Type B pancreatic cell (in vitro differentiated cells): ENCODE measurements at regions not wholly inside any gene's neighbourhood (a gene's known extent, or its start where the extent isn't known, plus 50 kb on each side); places are given as distances from the start of the nearest gene placed in this dataset.

Source experiments
- DNase-seq: peaks from one replicate; pipeline ENCODE4 v3.0.0; 2021; ENCODE audit warnings: mixed read lengths; ENCODE audit not compliant: unreplicated experiment; ENCODE audit errors: extremely low spot score
- H3K27ac Mint-ChIP-seq: 2 replicates; pipeline ENCODE4 v1.8.0; 2021; ENCODE audit warnings: mild to moderate bottlenecking, mixed read lengths
- H3K27me3 Mint-ChIP-seq: 2 replicates; pipeline ENCODE4 v1.8.0; 2021; ENCODE audit warnings: mixed read lengths
- H3K36me3 Mint-ChIP-seq: 2 replicates; pipeline ENCODE4 v1.8.0; 2021; ENCODE audit warnings: mixed read lengths
- H3K4me1 Mint-ChIP-seq: one replicate; pipeline ENCODE4 v1.8.0; 2021; ENCODE audit warnings: mixed read lengths; ENCODE audit not compliant: unreplicated experiment
- H3K4me3 Mint-ChIP-seq: 2 replicates; pipeline ENCODE4 v1.8.0; 2021; ENCODE audit warnings: mild to moderate bottlenecking, mixed read lengths
- H3K9me3 Mint-ChIP-seq: 2 replicates; pipeline ENCODE4 v1.8.0; 2021; ENCODE audit warnings: mixed read lengths
- TF ChIP-seq, protein P1 (sequence below): fragments of 200-600 bp; sonication (generic); conservative IDR thresholded peaks from 2 replicates; pipeline ENCODE4 v1.5.0; 2021; ENCODE audit warnings: antibody characterized with exemption, mild to moderate bottlenecking

DNA sequence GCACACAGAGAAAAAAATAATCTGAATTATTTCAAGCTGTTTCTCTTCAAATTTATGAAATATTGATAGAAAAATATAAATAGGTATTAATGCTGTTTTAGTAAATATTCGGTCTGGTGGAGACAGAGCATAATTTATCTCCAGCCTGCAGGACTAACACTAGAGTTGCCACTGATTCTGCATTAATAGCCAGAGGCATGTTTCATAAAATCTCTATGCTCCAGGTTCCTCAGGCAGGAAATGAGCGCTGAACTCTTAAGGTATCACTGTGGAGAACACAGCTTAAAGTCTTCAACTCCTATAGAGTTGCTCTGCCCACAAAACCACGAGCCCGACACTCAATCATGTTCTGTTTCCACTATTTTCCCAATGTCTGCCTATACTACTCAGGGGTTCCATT, 470.0 kb upstream of the TMPO start:
- Mint-ChIP-seq H3K27ac (no peak overlapping the region), H3K36me3 (no peaks in the 10 kb centered on the region), H3K9me3 (peaks cover 4% of the 10 kb centered on the region), H3K4me1 (no peaks in the 10 kb centered on the region), H3K27me3 (peaks cover 4% of the 10 kb centered on the region), H3K4me3 (no peak overlapping the region)
- no peak for DNase-seq
- TF ChIP-seq, protein P1, sequence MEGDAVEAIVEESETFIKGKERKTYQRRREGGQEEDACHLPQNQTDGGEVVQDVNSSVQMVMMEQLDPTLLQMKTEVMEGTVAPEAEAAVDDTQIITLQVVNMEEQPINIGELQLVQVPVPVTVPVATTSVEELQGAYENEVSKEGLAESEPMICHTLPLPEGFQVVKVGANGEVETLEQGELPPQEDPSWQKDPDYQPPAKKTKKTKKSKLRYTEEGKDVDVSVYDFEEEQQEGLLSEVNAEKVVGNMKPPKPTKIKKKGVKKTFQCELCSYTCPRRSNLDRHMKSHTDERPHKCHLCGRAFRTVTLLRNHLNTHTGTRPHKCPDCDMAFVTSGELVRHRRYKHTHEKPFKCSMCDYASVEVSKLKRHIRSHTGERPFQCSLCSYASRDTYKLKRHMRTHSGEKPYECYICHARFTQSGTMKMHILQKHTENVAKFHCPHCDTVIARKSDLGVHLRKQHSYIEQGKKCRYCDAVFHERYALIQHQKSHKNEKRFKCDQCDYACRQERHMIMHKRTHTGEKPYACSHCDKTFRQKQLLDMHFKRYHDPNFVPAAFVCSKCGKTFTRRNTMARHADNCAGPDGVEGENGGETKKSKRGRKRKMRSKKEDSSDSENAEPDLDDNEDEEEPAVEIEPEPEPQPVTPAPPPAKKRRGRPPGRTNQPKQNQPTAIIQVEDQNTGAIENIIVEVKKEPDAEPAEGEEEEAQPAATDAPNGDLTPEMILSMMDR = no peak

DNA sequence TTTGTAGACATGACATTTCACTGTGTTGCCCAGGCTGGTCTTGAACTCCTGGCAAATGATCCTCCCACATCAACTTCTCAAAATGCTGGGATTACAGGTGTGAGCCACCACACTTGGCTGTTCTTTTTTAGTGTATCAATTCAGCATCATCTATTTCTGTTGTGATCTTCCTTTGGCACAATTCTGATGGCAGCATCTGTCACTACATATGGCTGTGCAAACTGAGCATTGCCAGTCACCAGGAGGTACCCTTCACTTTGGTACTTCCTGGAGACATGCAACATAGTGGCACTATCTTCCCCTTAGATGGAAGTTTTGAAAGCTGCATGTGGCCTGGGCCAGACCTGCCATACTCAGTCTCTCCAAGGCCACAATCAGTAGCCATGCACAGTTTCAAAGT, 467.1 kb upstream of the TMPO start:
- Mint-ChIP-seq H3K4me3 (no peak overlapping the region), H3K27ac (no peak overlapping the region), H3K4me1 (no peaks in the 10 kb centered on the region)

DNA sequence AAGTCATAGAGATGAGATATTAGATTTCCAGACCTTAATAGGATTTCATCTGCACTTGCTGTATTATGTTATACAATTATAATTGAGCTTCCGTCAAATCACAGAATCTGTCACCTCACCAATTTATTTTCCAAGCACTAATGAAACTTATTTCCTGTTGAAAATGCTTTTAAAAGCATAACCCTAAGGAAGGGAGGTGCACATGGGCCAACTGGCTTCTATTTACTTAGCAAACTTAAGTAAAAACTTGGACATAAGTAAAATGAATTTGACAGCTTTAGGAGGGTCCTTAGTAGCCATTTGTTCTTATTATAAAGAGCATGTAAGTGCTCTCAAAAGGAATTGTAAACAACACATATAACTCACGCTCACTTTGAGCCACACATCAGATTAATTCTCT, 462.2 kb upstream of the TMPO start:
- Mint-ChIP-seq H3K27me3 (peaks cover 4% of the 10 kb centered on the region), H3K9me3 (peaks cover 4% of the 10 kb centered on the region), H3K4me3 (no peak overlapping the region), H3K4me1 (no peaks in the 10 kb centered on the region), H3K36me3 (no peaks in the 10 kb centered on the region), H3K27ac (no peak overlapping the region)
- TF ChIP-seq, protein P1 = no peak
- DNase-seq = no peak

More for the DNA sequence above, 467.1 kb upstream of the TMPO start:
- Mint-ChIP-seq H3K36me3 (no peaks in the 10 kb centered on the region), H3K27me3 (peaks cover 4% of the 10 kb centered on the region), H3K9me3 (peaks cover 4% of the 10 kb centered on the region)
- DNase-seq = no peak
- TF ChIP-seq, protein P1 = no peak

DNA sequence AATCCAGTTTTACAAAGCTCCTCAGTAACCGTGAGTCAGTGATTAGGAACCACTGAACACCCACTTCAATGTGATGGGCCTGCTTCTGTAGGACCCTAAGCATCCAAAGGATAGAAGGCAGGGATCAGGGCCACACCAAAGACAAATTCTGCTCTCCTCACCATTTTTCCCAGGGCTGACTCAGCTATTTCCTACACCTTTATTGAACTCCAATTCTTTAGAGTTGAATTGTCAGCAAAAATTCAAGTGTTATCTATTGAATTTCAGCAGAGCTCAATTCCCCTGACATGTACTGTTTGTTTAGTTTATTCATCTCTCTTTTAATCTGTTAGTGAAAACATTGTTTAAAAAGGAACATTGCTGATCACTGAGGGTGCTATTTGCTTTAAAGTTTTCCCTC, 457.7 kb upstream of the TMPO start:
- H3K27ac Mint-ChIP-seq = no peak overlapping the region
- no peak overlapping the region for H3K4me3 Mint-ChIP-seq
- no peaks in the 10 kb centered on the region for H3K36me3 Mint-ChIP-seq
- TF ChIP-seq, protein P1 = no peak
- no peaks in the 10 kb centered on the region for H3K4me1 Mint-ChIP-seq
- DNase-seq = no peak
- no peaks in the 10 kb centered on the region for H3K9me3 Mint-ChIP-seq
- H3K27me3 Mint-ChIP-seq = peaks cover 5% of the 10 kb centered on the region

DNA sequence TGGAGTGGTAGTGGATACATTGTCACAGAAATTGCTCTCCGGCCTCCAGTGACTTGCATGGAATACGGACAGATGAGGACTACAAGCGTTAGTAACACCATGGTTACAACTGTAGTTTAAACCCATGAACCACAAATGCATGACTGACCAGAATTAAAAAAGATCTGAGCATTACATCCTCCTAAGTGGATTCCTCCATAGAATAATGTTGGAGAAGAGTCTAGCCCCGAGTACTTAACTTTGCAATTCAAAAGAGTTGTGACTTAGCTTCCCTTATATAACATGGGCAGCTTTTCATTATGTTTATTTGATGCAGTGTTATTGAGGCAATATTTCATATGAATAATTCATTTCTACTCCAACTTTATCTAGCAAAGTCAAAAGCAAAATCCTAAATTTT, 457.2 kb upstream of the TMPO start:
- Mint-ChIP-seq H3K4me1 (no peaks in the 10 kb centered on the region), H3K4me3 (no peak overlapping the region), H3K27me3 (peaks cover 5% of the 10 kb centered on the region), H3K36me3 (no peaks in the 10 kb centered on the region), H3K27ac (no peak overlapping the region), H3K9me3 (no peaks in the 10 kb centered on the region)
- DNase-seq = no peak
- TF ChIP-seq, protein P1 = no peak

DNA sequence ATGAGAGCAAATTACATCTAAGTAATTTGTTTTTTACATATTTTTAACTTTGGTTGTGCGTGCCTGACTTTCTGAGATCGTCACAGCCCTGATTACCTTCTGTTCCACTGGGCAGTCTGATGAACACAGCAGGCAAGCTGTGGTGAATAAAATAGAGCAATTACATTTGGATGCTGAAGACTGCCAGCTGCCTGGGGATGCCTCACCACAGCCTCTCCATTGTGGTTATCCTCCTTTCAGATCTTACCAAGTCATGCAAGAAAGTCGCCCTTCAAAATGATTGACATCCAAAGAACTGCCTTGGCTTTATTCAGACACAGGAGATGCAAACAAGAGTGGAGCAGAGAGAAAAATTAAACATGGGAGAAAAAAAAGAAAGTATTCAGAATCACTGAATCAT, 456.6 kb upstream of the TMPO start:
- Mint-ChIP-seq H3K27me3 (peaks cover 6% of the 10 kb centered on the region), H3K36me3 (no peaks in the 10 kb centered on the region), H3K9me3 (no peaks in the 10 kb centered on the region), H3K4me1 (no peaks in the 10 kb centered on the region), H3K4me3 (no peak overlapping the region), H3K27ac (no peak overlapping the region)
- TF ChIP-seq, protein P1 = no peak
- no peak for DNase-seq
